ENCODE measurements at regions not wholly inside any gene's neighbourhood (a gene's known extent, or its start where the extent isn't known, plus 50 kb on each side); places are given as distances from the start of the nearest gene placed in this dataset.

- Histone ChIP-seq H3K4me1 (ENCODE audit: insufficient read depth, low read length, poor library complexity, severe bottlenecking) (no peaks in the 10 kb centered on the region), H4K20me1 (ENCODE audit: insufficient read depth, low read length) (no peaks in the 10 kb centered on the region), H3K9me2 (ENCODE audit: insufficient read depth, low read length) (no peaks in the 10 kb centered on the region), H3K79me2 (ENCODE audit: insufficient read depth, low read depth, low read length) (no peaks in the 10 kb centered on the region), H3K9me3 (ENCODE audit: low read length) (no peaks in the 10 kb centered on the region), H3K27ac (ENCODE audit: low read depth, low read length, poor library complexity, severe bottlenecking) (no peak overlapping the region), H3K4me2 (ENCODE audit: low read length) (no peak overlapping the region), H3K4me3 (ENCODE audit: low read depth, low read length, poor library complexity, severe bottlenecking) (no peak overlapping the region), H2AFZ (ENCODE audit: low read length) (no peak overlapping the region), H3K36me3 (ENCODE audit: insufficient read depth, low read length) (no peaks in the 10 kb centered on the region)
- intact Hi-C loops (cut with micrococcal nuclease; ENCODE audit: unreplicated experiment), result loop anchor here (10.0 kb wide), 1 partner anchor 137 kb away; no protein-coding TSS in a partner anchor
- no peak for TF ChIP-seq EZH2phosphoT487 (IDR thresholded peaks at IDR 0.05; ENCODE audit: borderline replicate concordance, low read depth, low read length)
- no peak for TF ChIP-seq CTCF (conservative IDR thresholded peaks at IDR 0.05; ENCODE audit: low read length)
- no TSS peak for BruUV-seq (replicated peaks)
- ChIA-PET POLR2A (interaction anchor here (0.5 to 0.7 kb wide), 3 partner anchors 13 to 1287 kb away, joined by 3 to 4 read pairs (median 3); no protein-coding TSS in a partner anchor), CTCF (ENCODE audit: unreplicated experiment) (no interaction called here)
- DNase-seq (ENCODE audit: low spot score), result no peak
Measured at GRCh38 chr12:19891936-19892591, 452.8 kb downstream of the AEBP2 start.

GRCh38 chr12:19893514-19893913, 454.2 kb downstream of the AEBP2 start:
- TF ChIP-seq EZH2phosphoT487 (IDR thresholded peaks at IDR 0.05; ENCODE audit: borderline replicate concordance, low read depth, low read length) (no peak), CTCF (conservative IDR thresholded peaks at IDR 0.05; ENCODE audit: low read length) (no peak)
- Histone ChIP-seq H3K36me3 (ENCODE audit: insufficient read depth, low read length) (no peaks in the 10 kb centered on the region), H3K4me1 (ENCODE audit: insufficient read depth, low read length, poor library complexity, severe bottlenecking) (no peaks in the 10 kb centered on the region), H3K9me3 (ENCODE audit: low read length) (no peaks in the 10 kb centered on the region), H4K20me1 (ENCODE audit: insufficient read depth, low read length) (no peaks in the 10 kb centered on the region), H2AFZ (ENCODE audit: low read length) (no peak overlapping the region), H3K4me3 (ENCODE audit: low read depth, low read length, poor library complexity, severe bottlenecking) (no peak overlapping the region), H3K4me2 (ENCODE audit: low read length) (no peak overlapping the region), H3K9me2 (ENCODE audit: insufficient read depth, low read length) (no peaks in the 10 kb centered on the region), H3K27ac (ENCODE audit: low read depth, low read length, poor library complexity, severe bottlenecking) (no peak overlapping the region), H3K79me2 (ENCODE audit: insufficient read depth, low read depth, low read length) (no peaks in the 10 kb centered on the region)
- BruUV-seq (replicated peaks), result no TSS peak
- intact Hi-C loops (cut with micrococcal nuclease; ENCODE audit: unreplicated experiment), result loop anchor here (10.0 kb wide), 1 partner anchor 139 kb away; no protein-coding TSS in a partner anchor
- ChIA-PET CTCF (ENCODE audit: unreplicated experiment) (no interaction called here), POLR2A (interaction anchor here (0.8 kb wide), 1 partner anchor 39 kb away, joined by 4 read pairs; no protein-coding TSS in a partner anchor)
- DNase-seq (ENCODE audit: low spot score), result no peak

GRCh38 chr12:19894050-19894449, 454.8 kb downstream of the AEBP2 start:
- TF ChIP-seq CTCF (conservative IDR thresholded peaks at IDR 0.05; ENCODE audit: low read length) (no peak), EZH2phosphoT487 (IDR thresholded peaks at IDR 0.05; ENCODE audit: borderline replicate concordance, low read depth, low read length) (no peak)
- Histone ChIP-seq H3K4me2 (ENCODE audit: low read length) (no peak overlapping the region), H2AFZ (ENCODE audit: low read length) (no peak overlapping the region), H3K9me2 (ENCODE audit: insufficient read depth, low read length) (no peaks in the 10 kb centered on the region), H3K4me1 (ENCODE audit: insufficient read depth, low read length, poor library complexity, severe bottlenecking) (no peaks in the 10 kb centered on the region), H3K36me3 (ENCODE audit: insufficient read depth, low read length) (no peaks in the 10 kb centered on the region), H3K4me3 (ENCODE audit: low read depth, low read length, poor library complexity, severe bottlenecking) (no peak overlapping the region), H4K20me1 (ENCODE audit: insufficient read depth, low read length) (no peaks in the 10 kb centered on the region), H3K27ac (ENCODE audit: low read depth, low read length, poor library complexity, severe bottlenecking) (no peak overlapping the region), H3K9me3 (ENCODE audit: low read length) (no peaks in the 10 kb centered on the region), H3K79me2 (ENCODE audit: insufficient read depth, low read depth, low read length) (no peaks in the 10 kb centered on the region)
- BruUV-seq (replicated peaks), result no TSS peak
- POLR2A ChIA-PET, result interaction anchor here (0.6 to 0.8 kb wide), 2 partner anchors 40 to 723 kb away, joined by 3 to 4 read pairs; no protein-coding TSS in a partner anchor
- no peak for DNase-seq (ENCODE audit: low spot score)
- CTCF ChIA-PET (ENCODE audit: unreplicated experiment), result no interaction called here
- intact Hi-C loops (cut with micrococcal nuclease; ENCODE audit: unreplicated experiment), result loop anchor here (10.0 kb wide), 1 partner anchor 139 kb away; no protein-coding TSS in a partner anchor
